HG03108 (cell line): ENCODE measurements at regions not wholly inside any gene's neighbourhood (a gene's known extent, or its start where the extent isn't known, plus 50 kb on each side); places are given as distances from the start of the nearest gene placed in this dataset.
"Not testable (repeated sequence)": the region's sequence is repeated elsewhere in the genome, so short reads cannot be mapped to it uniquely, and the experiment has no call there.

Experiments used
- ATAC-seq: cut with Tn5 transposase; IDR thresholded peaks from one replicate; pipeline ENCODE4 v1.9.1; 2021; ENCODE audit warnings: moderate library complexity; ENCODE audit not compliant: unreplicated experiment

GRCh38 chr6:5898563-5898962 is 108.2 kb downstream of the NRN1 start:
- ATAC-seq = no peak

- ATAC-seq = no peak
These were observed 108.6 kb downstream of the NRN1 start for GRCh38 chr6:5898102-5898501.

- no peak for ATAC-seq
These were observed 110.1 kb downstream of the NRN1 start for GRCh38 chr6:5896476-5897200.

GRCh38 chr6:5894357-5894756 is 112.4 kb downstream of the NRN1 start:
- no peak for ATAC-seq

- no peak for ATAC-seq
These were observed 113.4 kb downstream of the NRN1 start for GRCh38 chr6:5893295-5893694.

GRCh38 chr6:5892669-5893068 is 114.1 kb downstream of the NRN1 start:
- ATAC-seq = no peak

GRCh38 chr6:5878792-5879191 is 127.9 kb downstream of the NRN1 start:
- no peak for ATAC-seq

- ATAC-seq = no peak
These were observed 130.6 kb downstream of the NRN1 start for GRCh38 chr6:5876076-5876475.

GRCh38 chr6:5873976-5874375 is 132.7 kb downstream of the NRN1 start:
- ATAC-seq = not testable (repeated sequence)

- no peak for ATAC-seq
These were observed 135.4 kb downstream of the NRN1 start for GRCh38 chr6:5871296-5871695.

- ATAC-seq = no peak
These were observed 137.0 kb downstream of the NRN1 start for GRCh38 chr6:5869676-5870075.

- no peak for ATAC-seq
These were observed 137.5 kb downstream of the NRN1 start for GRCh38 chr6:5869261-5869660.

- no peak for ATAC-seq
These were observed 140.1 kb downstream of the NRN1 start for GRCh38 chr6:5866547-5867051.

GRCh38 chr6:5865506-5866031 is 141.2 kb downstream of the NRN1 start:
- ATAC-seq = no peak

GRCh38 chr6:5860849-5861248 is 145.9 kb downstream of the NRN1 start:
- no peak for ATAC-seq

GRCh38 chr6:5855787-5856470 is 150.8 kb downstream of the NRN1 start:
- no peak for ATAC-seq

GRCh38 chr6:5854899-5855298 is 151.8 kb downstream of the NRN1 start:
- no peak for ATAC-seq

GRCh38 chr6:5851261-5851757 is 155.4 kb downstream of the NRN1 start:
- ATAC-seq = peak; percentile 60

- ATAC-seq = no peak
These were observed 155.9 kb downstream of the NRN1 start for GRCh38 chr6:5850848-5851255.

- ATAC-seq = no peak
These were observed 159.8 kb downstream of the NRN1 start for GRCh38 chr6:5846889-5847288.

GRCh38 chr6:5846335-5846734 is 160.4 kb downstream of the NRN1 start:
- ATAC-seq = no peak

GRCh38 chr6:5843078-5843477 is 163.6 kb downstream of the NRN1 start:
- ATAC-seq = no peak
